ENCODE measurements at regions not wholly inside any gene's neighbourhood (a gene's known extent, or its start where the extent isn't known, plus 50 kb on each side); places are given as distances from the start of the nearest gene placed in this dataset.

DNA sequence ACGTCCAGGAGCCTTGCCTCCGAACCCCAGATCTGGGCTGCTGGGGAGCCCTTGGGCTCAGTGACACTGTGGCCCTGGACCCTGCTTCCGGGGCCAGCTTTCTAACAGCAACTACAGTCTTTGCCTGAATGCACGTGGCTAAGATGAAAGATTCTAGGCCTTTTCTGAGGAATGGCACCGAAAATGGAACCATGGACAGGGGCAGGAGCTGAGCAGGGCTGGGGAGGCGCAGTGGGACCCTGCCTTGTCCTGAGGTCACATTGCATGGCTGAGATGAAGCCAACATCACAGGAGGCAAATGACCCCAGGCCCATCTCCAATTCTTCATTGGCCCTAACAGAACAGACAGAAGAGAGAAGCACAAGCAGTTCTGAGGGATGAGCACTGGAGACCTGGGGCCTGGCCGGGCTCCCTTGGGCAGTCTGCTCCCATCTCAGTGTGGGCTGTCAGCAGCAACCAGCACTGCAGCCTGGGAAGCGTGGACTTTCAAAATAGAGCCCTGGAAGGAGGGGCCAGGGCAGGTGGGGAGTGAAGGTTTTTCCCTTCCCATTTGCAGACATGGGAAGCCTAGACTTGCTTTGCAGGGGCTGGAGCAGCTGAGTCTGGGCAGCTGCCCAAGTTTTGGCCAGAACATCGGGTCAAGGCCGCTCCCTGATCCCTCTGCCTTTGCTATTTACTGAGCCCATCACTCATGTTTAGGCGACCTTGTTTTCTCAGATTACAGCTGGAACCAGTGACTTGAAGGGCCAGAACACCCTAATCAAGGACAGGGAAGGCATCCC, 114.4 kb upstream of the TCERG1L start:
- DNase-seq (ENCODE audit: low spot score): no peak
- TF ChIP-seq CTCF (IDR thresholded peaks at IDR 0.05; ENCODE audit: extremely low read depth, missing control alignments): no peak

DNA sequence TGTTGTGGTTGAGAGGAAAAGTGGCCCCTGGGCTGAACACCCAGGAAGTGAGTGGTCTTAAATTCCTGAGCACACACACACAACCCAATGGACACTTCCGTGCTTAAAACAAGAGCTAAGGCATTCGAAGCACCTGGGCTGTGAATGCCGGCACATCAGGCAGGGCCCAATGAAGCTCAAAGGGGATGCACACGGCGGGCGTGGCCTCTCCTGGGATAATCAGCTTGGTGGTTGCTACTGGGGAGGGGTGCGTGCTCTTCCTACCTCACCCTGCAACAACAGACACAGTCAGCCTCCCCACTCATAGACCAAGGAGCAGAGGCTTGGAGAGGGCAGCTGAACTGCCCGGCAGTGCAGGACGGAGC, 115.0 kb upstream of the TCERG1L start:
- DNase-seq (ENCODE audit: low spot score): no peak
- no peak for TF ChIP-seq CTCF (IDR thresholded peaks at IDR 0.05; ENCODE audit: extremely low read depth, missing control alignments)

DNA sequence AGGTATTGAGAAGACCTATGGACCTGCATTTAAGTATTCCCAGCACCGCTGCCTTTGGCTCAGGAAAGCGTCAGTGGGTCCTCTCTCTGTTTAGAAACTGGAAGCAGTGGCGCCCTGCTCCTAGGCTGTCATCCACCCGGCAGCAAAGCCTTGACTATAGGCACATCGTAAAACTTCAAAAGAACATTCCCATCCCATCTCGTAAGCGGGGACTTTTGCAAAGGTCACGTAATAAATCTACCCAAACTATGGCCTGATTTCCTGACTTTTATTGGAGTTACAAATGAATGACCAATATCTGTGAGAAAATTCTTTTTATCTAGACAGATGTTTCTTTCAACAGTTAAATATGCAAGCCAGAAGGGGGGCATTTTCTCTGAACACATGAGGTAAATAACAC, 115.8 kb upstream of the TCERG1L start:
- no peak for TF ChIP-seq CTCF (IDR thresholded peaks at IDR 0.05; ENCODE audit: extremely low read depth, missing control alignments)
- DNase-seq (ENCODE audit: low spot score): no peak

- no peak for TF ChIP-seq CTCF (IDR thresholded peaks at IDR 0.05; ENCODE audit: extremely low read depth, missing control alignments)
- no peak for DNase-seq (ENCODE audit: low spot score)
These were observed 116.4 kb upstream of the TCERG1L start for GRCh38 chr10:131427901-131428300.

GRCh38 chr10:131429141-131429540, 117.6 kb upstream of the TCERG1L start:
- TF ChIP-seq CTCF (IDR thresholded peaks at IDR 0.05; ENCODE audit: extremely low read depth, missing control alignments): no peak
- DNase-seq (ENCODE audit: low spot score): no peak

DNA sequence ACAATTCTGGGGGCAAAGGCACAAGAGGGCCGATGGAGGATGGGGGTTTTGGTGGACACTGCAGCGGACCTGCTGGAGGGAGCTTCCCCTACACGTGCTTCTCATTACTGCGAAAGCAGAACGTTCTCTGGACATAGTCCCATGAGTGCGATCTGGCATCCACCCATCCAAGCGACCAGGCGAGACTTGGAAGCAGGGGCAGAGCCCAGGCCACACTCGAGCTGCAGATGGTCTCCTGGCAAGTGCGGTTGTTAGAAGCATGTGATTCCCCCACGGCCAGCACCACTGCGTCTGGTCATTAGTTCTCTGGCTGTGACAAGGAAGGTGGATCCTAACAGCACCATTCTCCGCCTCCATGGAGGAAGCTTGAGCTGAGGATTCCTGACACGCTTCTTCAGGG, 118.4 kb upstream of the TCERG1L start:
- DNase-seq (ENCODE audit: low spot score): no peak
- no peak for TF ChIP-seq CTCF (IDR thresholded peaks at IDR 0.05; ENCODE audit: extremely low read depth, missing control alignments)

DNA sequence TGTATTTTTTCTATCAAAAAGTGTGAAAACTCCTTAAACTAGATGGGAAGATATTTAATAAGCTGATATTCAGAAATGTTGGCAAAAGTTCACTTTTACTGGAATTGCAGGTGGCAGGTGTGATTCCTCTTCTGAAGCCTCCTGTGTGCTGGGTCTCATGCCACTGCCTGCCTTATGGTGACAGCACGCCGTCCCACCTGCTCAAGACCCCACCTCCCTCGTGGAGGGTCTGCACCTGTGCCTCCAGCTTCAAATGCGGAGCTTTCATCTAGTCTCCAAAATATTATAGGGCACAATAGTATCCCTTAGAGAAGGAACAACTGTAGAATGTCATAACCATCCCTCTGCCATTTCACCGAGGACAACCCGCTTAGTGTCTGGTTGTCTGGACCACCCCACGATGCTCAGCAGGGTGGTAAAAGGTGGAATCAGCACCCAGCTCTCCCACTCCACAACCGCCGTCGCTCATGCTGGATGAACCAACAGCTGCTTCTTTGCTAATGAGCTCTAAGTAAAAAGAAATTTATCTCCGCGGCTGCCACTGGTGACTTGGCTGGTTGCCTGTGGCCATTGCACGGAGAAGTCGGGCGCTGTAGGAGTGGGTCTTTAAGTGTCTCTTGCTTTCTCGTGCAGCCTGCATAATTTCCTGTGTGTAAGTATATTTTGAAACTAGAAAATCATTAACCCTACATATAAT, 119.3 kb upstream of the TCERG1L start:
- no peak for TF ChIP-seq CTCF (IDR thresholded peaks at IDR 0.05; ENCODE audit: extremely low read depth, missing control alignments)
- DNase-seq (ENCODE audit: low spot score): no peak
